ENCODE measurements at regions not wholly inside any gene's neighbourhood (a gene's known extent, or its start where the extent isn't known, plus 50 kb on each side); places are given as distances from the start of the nearest gene placed in this dataset.

DNA sequence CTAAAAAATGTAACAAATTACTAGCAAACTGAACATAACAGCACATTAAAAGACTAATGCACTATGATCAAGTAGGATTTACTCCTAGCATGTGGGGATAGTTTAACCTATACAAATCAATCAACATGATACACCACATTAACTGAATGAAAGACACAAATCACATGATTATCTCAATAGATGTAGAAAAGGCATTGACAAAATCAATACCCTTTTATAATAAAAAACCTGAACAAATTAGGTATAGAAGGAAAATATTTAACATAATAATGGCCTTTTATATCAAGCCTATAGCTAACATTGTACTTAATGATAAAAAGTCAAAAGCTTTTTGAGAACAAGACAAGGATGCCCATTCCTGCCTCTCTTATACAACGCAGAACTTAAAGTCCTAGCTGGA, 540.0 kb downstream of the RERGL start:
- no peak for DNase-seq

DNA sequence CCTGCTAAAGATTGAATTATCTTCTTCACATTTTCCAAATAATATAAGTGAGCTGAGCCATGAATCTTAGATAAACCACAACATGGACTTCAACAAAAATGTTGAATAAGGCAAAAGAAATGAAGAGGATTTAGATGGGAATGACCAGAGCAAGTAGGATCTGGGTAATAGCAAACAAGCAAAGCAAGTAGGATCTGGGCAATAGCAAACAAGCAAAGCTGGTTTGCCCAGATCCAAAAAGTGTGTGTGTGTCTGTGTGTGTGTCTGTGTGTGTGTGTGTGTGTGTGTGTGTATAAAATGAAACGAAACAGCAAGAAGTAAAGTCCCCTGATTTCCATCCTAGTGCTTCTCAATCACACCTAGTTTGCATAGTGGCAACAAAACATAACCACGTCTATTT, 549.1 kb downstream of the RERGL start:
- no peak for DNase-seq

DNA sequence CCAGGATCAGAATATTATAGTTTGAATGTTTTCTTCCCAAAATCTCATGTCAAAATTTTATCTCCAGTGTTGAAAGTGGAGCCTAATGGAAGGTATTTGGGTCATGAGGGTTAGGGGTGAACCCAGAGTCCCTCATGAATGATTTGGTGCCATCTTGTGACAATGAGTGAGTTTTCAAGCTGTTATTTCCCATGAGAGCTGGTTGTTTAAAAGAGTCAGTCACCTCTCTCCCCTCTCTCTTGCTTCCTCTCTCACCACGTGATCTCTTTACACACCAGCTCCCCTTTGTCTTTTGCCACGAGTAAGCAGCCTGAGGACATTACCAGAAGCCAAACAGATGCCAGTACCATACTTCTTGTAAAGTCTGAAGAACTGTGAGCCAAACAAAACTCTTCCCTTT, 561.6 kb downstream of the RERGL start:
- no peak for DNase-seq

DNA sequence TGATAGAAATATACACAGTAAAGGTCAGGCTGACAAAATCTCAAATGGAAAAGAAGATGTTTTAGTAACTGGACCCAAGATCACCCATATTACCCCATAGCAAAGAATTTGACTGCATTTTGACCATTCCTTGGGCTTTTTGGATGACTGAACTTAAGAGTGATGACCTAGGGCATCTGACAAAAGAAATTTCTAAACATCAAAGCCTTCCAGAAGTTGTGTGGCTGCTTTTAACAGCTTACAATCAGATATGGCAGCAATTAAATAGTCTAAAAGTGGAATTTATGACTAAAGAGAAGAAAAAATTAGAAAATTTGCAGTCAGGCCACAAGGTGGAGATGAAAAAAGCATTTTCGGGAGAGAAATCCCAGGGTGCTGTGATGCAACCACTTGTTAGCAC, 563.0 kb downstream of the RERGL start:
- no peak for DNase-seq

DNA sequence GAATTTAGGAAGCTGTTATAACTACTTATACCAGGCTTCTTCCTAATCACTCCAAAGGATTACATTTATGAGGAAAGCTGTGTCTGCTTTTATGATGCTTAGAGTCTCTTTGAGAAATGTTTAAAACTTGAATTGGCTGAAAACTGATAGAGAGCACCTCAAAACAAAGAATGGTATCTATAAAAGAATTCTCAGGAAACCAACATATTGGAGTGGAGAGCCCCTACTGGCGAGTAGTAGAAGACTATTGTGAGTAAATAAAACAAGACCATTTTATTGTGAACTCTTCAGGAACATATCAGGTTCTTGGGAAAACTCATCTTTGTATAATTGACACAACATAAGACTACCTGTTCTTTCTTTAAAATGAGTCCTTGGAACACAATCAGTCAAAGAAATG, 578.6 kb downstream of the RERGL start:
- DNase-seq, result no peak

DNA sequence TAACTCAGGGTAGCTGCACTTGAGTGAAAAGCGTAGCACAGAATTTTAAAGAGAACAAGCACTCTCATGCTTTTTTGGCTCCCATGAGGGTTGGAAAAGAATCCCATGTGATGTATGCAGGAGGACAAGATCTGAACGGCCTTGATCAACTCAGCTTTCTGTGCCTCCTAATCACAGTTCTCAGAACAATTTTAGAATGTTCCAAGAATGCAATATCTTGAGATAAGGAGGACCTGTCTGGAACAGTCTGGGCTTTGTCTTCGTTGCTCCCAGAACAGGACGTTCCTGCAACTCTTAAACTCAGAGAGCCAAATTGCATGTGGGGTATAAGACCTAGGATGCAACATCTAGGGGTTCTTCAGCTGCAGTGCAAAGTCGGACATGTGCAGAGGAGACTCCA, 582.7 kb downstream of the RERGL start:
- no peak for DNase-seq

DNA sequence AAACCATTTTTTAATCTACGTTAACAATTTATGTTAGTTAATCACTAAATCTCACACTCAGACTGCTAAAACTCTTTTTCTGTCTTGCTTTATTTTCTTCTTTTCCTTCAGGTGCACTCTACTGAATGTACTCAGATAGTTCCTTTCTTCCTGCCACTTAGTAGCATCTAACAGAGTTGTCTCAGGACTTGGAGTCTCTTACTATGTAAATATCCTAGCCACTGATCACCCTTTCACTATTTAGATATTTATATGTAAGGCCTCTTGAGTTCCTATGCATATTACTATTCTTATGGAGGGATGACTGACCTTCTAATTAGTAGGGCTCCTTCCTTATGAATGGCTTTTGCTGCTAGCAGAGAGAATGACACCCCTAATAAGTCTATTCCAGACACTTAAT, 586.3 kb downstream of the RERGL start:
- DNase-seq, result no peak

DNA sequence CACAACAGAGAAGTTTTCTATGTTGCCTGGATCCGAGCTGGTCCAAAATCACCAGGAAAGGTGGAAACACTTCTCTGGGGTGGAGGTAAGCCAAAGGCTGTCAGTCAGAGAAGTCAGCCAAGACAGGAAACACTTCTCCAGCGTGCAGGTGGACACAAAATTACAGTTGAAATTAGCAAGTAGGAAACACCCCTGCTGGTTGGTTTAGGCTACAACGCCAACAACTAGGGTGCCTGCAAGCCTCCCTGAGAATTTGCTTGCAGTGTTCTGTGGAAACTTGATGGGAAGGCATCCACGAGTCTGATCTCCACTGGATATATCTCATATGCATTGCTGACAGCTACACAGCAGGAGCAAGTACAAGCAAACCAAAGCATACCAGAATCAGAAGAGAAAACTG, 600.5 kb downstream of the RERGL start:
- no peak for DNase-seq

DNA sequence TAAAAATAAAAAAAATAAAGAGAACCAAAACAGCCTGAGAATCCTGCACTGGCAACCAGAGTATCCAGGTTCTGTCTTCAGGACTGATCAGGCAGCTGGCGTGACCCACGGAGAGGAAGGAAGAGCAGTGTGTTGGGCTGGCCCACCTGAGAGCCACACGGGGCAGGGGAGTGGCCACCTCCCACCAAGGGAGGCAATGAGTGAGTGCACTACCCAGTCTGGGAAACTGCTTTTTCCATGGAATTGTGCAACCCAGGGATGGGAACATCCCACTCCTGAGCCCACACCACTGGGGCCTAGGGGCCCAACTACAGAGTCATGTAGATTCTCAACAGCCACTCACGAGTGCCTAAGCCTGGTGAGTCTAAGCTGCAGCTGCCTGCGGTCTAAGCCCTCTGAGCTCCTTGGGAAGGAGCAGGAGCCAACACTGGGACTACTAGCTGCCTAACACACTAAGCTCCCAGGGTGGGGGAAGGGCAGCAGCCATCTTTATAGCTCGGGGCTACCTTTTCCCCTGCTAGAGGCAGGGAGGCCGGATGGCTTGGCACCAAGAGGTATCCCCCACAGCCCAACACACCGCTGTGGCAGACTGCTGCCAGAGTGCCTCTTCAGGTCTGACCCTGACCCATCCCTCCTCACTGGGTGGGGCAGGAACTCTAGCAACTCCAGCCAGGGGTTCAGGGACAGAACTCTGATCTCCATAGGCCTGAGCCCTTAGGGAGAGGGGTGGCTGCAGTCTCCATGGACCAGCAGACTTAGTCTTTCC, 610.9 kb downstream of the RERGL start:
- DNase-seq, result no peak

DNA sequence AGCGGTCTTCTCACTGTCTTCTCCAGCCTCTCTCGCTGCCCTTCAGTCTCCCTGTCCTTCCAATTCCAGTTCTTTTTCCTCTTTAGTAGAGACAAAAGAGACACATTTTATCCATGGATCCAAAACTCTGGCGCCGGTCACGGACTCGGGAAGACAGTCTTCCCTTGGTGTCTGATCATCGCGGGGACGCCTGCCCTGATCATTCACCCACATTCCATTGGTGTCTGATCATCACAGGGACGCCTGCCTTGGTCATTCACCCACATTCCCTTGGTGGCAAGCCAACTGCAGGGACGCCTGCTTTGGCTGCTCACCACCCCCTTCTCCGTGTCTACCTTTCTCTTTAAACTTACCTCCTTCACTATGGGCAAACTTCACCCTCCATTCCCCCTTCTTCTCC, 619.5 kb downstream of the RERGL start:
- DNase-seq, result no peak

DNA sequence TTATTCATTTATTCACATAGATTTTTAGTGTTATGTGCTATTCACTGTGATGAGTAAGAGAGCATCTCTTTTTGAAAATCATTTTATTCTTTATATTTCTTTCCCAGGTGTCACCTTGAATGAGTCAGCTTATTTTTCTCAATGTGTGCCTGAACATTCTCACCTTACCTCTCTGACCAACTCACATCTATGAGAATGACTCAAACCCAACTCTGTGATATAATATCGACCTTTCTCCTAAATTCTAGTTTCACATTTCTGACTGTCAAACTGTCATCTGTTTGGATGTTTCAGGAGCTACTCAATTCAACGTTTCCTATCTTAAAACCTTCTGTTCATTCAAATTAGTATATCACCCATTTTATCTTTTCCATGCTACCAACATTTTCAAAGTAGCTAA, 630.8 kb downstream of the RERGL start:
- no peak for DNase-seq

DNA sequence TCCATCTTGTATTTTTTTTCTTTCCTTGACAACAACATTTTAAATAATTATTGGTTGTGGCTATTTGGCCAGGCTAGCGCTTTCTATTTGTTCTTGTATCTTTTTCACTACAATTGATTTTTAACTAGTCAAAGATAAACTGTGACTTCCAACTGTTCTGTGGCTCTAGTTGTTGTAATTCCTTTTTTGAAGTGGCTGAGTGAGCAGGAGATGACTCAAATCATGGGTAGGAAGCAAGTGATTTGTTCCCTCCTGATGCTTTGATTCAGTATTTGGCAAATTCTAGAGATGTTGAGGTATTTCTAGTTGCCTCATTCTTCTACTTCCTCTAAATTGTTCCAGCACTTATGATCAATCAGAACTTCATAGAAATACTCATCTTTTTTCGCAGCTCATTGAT, 633.5 kb downstream of the RERGL start:
- no peak for DNase-seq

DNA sequence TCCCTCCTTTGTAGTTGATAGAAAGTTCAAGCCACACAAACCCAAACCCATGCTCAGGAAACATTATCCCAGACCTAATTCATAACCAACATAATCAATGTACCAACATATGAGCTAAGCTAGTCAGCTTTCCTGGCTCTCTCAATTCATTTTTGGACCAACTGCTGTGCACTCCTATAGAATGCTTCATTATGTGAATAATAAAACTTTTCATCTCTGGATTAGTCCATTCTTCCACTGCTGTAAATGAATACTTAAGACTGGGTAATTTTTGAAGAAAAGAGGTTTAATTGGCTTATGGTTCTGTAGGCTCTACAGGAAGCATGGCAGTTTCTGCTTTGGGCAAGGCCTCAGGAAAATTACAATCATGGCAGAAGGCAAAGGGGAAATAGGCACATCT, 651.9 kb downstream of the RERGL start:
- no peak for DNase-seq

DNA sequence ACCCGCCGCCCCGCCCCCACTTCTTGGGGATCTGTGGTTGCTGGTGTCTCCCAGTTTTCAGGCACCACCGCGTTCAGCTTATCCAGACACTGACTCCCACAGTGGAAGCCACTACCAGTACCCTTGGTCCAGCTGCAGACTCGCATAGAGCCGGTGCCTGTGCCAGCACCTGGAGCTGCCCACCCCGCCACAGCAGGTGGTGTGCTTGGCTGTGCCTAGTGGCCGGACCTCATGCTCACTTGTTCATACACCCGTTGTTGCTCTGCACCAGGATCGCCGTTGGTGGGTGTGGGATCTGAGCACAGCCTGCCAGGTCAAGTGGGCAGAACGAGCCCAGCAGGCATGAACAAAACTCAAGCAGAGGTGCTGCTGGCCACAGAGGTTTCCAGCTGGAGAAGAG, 673.2 kb downstream of the RERGL start:
- DNase-seq, result no peak

DNA sequence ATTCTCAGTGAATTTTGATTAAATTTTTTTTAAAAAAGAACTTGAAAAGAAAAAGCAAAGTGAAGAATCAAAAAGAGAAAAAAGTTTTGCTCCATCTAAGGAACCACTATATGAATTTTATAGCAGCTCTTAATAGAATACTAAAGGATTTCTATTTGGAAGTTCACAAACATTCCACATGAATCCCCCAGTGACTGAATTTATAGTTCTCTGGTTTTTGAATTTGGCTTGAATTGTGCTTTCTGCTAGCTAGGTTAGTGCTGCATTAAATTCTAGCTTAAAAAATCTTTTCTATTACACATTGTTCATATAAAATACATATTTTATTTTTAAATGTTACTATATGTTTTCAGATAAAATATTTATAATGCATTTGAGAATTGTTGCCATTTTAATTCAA, 675.4 kb downstream of the RERGL start:
- no peak for DNase-seq

DNA sequence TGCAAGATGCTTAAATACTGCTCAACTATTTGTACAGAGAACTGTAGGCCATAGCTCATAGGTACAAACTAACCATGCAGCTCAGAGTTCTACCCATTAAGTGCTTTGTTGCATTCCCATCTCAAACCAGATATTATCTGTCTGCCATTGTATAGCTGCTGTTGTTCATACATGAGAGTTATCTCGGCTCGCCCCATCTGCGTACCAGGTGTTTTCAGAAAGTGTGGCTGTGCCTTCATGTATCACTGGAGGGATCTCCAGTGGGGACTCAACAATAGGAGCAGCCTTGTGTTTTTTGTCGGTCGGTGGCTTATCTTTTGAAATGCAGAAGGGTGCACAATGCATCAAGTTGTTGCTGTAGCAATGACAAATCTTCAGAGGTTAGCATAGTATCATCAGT, 678.3 kb downstream of the RERGL start:
- DNase-seq, result no peak

DNA sequence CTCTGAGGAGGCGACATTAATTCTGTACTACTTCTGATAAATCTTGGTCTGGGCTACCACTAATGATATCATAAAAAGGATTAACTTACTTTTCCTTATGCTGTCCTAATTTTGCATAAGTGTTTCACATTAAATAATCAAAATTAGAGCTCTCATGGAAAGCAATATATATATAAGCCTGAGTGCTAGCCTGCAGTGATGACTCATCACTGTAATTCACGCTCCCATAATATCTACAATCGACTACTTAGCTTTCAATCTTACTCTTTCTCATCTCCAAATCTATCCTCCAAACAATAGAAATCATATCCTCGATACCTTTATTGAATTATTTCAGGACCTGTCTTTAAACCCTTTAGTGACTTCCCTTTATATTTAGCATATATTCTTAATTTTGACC, 701.3 kb downstream of the RERGL start:
- DNase-seq, result no peak

DNA sequence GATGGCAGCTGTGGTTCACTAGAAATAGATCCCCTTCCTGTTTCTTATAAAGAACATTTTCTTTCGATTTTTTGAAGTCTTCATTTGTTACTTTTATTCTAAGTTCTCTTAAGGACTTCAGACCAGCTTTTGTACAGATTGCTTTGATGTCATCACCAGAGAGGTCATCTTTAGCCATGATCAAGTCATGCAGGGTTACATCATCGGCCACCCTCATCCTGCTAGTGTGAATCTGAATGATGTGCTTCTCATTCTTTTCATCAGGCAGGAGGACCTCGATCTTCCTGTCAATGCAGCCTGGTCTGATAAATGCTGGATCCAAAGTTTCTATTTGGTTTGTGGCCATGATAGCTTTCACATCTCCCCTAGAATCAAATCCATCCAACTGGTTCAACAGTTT, 706.7 kb downstream of the RERGL start:
- no peak for DNase-seq

DNA sequence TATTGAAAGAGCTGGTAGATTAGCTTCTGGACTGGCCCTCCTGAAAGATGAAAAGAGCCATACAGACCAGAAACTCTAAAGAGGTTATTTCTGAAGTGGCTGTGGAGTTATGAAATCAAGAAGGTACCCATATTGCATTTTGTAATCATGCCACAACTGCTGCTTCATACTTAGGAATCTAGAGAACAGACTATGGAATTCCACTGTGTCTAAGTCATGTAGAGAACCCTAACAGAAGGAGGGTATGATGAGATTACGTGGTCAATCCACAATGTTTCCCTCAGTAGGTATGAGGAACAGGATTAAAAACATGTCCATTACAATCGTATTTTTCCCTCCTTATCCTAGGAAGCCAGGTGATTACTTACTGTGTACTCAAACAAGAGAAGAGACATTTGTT, 708.8 kb downstream of the RERGL start:
- no peak for DNase-seq

DNA sequence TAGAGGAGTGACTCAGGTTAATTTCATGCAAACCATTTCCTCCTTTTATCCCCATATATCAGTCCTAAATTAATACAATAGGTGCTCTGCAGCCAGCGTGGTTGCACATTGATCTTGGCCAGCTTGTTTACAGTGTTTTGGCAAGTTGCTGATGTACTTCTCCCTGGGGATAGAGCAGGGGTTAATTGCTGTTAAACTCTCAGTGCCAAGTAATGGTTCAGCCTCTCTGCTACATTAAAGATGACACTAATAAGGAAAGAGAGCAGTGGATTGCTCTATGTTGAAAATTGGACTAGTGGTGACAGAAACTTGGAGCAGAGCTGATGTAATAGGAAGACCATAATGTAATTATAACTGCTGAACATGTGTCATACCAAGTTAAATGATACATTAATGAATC, 717.5 kb downstream of the RERGL start:
- DNase-seq, result no peak

DNA sequence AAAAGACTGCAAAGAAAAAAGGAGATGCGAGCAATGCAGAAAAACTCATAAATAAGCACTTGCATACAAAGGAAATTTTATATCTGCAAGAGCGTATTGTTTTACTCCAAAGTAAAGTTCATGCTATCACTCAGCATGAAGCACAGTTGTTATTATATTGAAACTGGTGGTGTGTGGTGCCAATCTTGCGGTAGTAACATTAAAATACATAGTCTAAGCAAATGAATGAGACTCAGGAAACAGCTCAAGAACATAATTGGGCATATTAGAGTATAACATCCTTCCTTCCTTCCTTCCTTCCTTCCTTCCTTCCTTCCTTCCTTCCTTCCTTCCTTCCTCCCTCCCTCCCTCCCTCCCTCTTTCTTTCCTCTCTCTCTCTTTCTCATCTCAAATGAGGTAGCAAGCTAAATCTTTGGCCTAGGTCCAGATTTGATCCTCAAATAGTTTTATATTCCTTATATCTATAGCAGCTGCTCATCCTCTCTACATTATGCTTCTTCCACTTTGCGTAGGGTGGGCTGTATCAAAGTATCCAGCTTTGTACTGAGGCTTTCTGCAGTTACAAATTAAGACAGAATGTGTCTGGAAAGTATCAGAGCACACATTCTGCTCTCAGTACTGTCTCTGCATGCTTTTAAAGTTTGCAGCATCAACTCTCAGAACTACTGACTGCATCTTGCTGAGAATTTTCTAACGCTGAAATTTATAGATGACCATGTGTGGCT, 718.3 kb downstream of the RERGL start:
- DNase-seq, result no peak

DNA sequence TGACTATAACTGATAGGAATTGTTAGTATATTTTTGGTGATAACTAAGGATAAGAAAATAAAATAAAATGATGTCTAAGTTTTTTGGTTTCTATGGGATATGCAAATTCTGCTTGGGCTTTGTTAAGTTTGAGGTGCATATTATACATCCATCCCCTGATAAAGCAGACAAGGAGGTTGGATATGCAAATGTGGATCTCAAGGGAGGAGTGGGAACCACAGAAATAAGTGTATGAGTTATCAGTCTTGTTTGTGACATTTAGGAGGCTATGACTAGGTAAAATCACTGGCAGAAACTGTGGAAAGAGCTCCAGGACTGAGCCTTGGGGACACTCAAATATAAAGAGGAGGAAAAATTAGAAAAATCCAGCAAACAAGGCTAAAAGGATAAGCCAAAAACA, 719.4 kb downstream of the RERGL start:
- DNase-seq, result no peak

DNA sequence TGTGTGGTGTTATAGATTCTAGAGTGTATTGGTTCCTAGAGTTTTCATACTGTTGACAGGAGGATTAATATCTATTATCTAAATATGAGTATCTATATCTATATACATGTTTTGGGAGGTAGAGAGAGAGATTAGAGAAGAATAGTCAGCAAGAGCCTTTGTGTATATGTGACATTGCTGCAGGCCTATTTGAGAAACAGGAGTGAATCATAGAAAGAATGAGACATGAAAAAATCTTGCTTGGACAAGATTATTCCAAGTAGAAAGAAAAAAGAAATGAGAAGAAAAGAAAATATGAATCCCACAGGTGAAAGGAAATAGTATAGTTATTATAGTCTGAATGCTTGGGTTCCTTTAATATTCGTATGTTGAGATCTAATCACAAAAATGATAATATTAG, 720.4 kb downstream of the RERGL start:
- no peak for DNase-seq

DNA sequence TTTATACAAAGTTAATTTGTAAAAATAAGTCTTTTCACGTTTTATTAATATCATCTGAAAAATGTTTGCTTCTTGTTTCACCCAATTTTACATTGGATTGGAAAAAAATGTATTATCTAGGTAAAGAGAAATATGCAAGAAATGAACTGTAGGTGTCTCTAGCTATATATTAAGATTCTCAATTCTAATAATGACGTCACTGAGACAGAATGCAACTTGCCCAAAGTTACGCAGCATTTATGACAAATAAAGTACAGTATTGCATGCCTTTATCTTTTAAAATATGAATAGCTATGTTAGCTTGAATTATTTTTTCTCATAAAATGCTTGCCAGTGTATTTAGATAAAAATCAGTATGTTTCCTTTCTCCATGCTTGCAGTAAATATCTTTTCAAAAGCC, 728.8 kb downstream of the RERGL start:
- DNase-seq, result no peak

Data from nucleus accumbens (tissue), 56 donors.